ENCODE measurements at regions not wholly inside any gene's neighbourhood (a gene's known extent, or its start where the extent isn't known, plus 50 kb on each side); places are given as distances from the start of the nearest gene placed in this dataset.

- no peak overlapping the region for H3K27ac Mint-ChIP-seq
- DNase-seq: no peak
- TF ChIP-seq CTCF (IDR thresholded peaks at IDR 0.05): no peak
- no peaks in the 10 kb centered on the region for H3K9me3 Mint-ChIP-seq
- CTCF ChIA-PET: interaction anchor here (3.7 kb wide), 1 partner anchor 204 kb away, joined by 34 read pairs; no protein-coding TSS in a partner anchor
- H3K36me3 Mint-ChIP-seq (ENCODE audit: low read depth): no peaks in the 10 kb centered on the region
- no peak for ATAC-seq (ENCODE audit: low read depth)
- no peaks in the 10 kb centered on the region for H3K4me1 Mint-ChIP-seq
- intact Hi-C loops (cut with micrococcal nuclease): no loop called here
- POLR2A ChIA-PET: no interaction called here
- H3K27me3 Mint-ChIP-seq: peaks cover 5% of the 10 kb centered on the region
- H3K4me3 Mint-ChIP-seq: no peak overlapping the region
Observed at GRCh38 chr1:67556297-67556900, 126.2 kb upstream of the SERBP1 start.

- H3K9me3 Mint-ChIP-seq: no peaks in the 10 kb centered on the region
- ChIA-PET CTCF (interaction anchor here (0.9 to 3.7 kb wide), 3 partner anchors 21 to 203 kb away, joined by 3 to 34 read pairs (median 3); no protein-coding TSS in a partner anchor), POLR2A (no interaction called here)
- TF ChIP-seq CTCF (IDR thresholded peaks at IDR 0.05): no peak
- no peaks in the 10 kb centered on the region for H3K36me3 Mint-ChIP-seq (ENCODE audit: low read depth)
- ATAC-seq (ENCODE audit: low read depth) (no peak), DNase-seq (no peak)
- no peak overlapping the region for H3K27ac Mint-ChIP-seq
- peaks cover 4% of the 10 kb centered on the region for H3K27me3 Mint-ChIP-seq
- H3K4me3 Mint-ChIP-seq: no peak overlapping the region
- intact Hi-C loops (cut with micrococcal nuclease): no loop called here
- H3K4me1 Mint-ChIP-seq: peaks cover 3% of the 10 kb centered on the region
Observed at GRCh38 chr1:67557696-67558448, 127.1 kb upstream of the GADD45A start.

GRCh38 chr1:67558449-67559193, 126.4 kb upstream of the GADD45A start:
- H3K27me3 Mint-ChIP-seq: peaks cover 4% of the 10 kb centered on the region
- POLR2A ChIA-PET: no interaction called here
- no peak overlapping the region for H3K27ac Mint-ChIP-seq
- TF ChIP-seq CTCF (IDR thresholded peaks at IDR 0.05): no peak
- CTCF ChIA-PET: interaction anchor here (0.9 to 3.7 kb wide), 3 partner anchors 21 to 202 kb away, joined by 3 to 34 read pairs (median 3); no protein-coding TSS in a partner anchor
- H3K4me3 Mint-ChIP-seq: no peak overlapping the region
- intact Hi-C loops (cut with micrococcal nuclease): no loop called here
- peaks cover 3% of the 10 kb centered on the region for H3K4me1 Mint-ChIP-seq
- ATAC-seq (ENCODE audit: low read depth): no peak
- H3K36me3 Mint-ChIP-seq (ENCODE audit: low read depth): no peaks in the 10 kb centered on the region
- no peak for DNase-seq
- no peaks in the 10 kb centered on the region for H3K9me3 Mint-ChIP-seq

GRCh38 chr1:67559222-67559700, 125.7 kb upstream of the GADD45A start:
- ATAC-seq (ENCODE audit: low read depth) (no peak), DNase-seq (no peak)
- Mint-ChIP-seq H3K27me3 (peaks cover 4% of the 10 kb centered on the region), H3K4me3 (no peak overlapping the region), H3K4me1 (peaks cover 3% of the 10 kb centered on the region), H3K36me3 (ENCODE audit: low read depth) (no peaks in the 10 kb centered on the region), H3K27ac (no peak overlapping the region), H3K9me3 (no peaks in the 10 kb centered on the region)
- ChIA-PET POLR2A (no interaction called here), CTCF (interaction anchor here (3.7 to 4.0 kb wide), 2 partner anchors 201 kb away, joined by 34 to 99 read pairs; no protein-coding TSS in a partner anchor)
- TF ChIP-seq CTCF (IDR thresholded peaks at IDR 0.05): no peak
- intact Hi-C loops (cut with micrococcal nuclease): no loop called here

Data from activated B cell treated with CpG ODN at 0.5 μM for 24 hours (primary cell).